HFFc6 (cell line): ENCODE measurements at regions not wholly inside any gene's neighbourhood (a gene's known extent, or its start where the extent isn't known, plus 50 kb on each side); places are given as distances from the start of the nearest gene placed in this dataset.

Experiments used
- DNase-seq: peaks from one replicate; pipeline ENCODE4 v3.0.0-alpha.2; 2018
- H3K27ac Mint-ChIP-seq: 2 replicates; pipeline ENCODE4 v1.8.0; 2020; ENCODE audit warnings: mild to moderate bottlenecking, mixed read lengths
- H3K27me3 Mint-ChIP-seq: 2 replicates; pipeline ENCODE4 v1.8.0; 2021; ENCODE audit warnings: mild to moderate bottlenecking, moderate library complexity, mixed read lengths; ENCODE audit not compliant: insufficient read depth
- H3K36me3 Mint-ChIP-seq: 2 replicates; pipeline ENCODE4 v1.8.0; 2021; ENCODE audit warnings: low read depth, mixed read lengths
- H3K4me1 Mint-ChIP-seq: 2 replicates; pipeline ENCODE4 v1.8.0; 2020; ENCODE audit warnings: low read depth, mixed read lengths
- H3K4me3 Mint-ChIP-seq: 2 replicates; pipeline ENCODE4 v1.8.0; 2020; ENCODE audit warnings: mild to moderate bottlenecking, moderate library complexity, mixed read lengths
- H3K9me3 Mint-ChIP-seq: 2 replicates; pipeline ENCODE4 v1.8.0; 2020; ENCODE audit warnings: mild to moderate bottlenecking, mixed read lengths
- CTCF ChIP-seq: fragments of 200-600 bp; sonication (generic); IDR thresholded peaks from 2 replicates; pipeline ENCODE4 v1.5.0; 2021; ENCODE audit warnings: antibody characterized with exemption, mild to moderate bottlenecking

- Mint-ChIP-seq H3K27ac (no peak overlapping the region), H3K9me3 (peaks cover 15% of the 10 kb centered on the region), H3K4me3 (no peak overlapping the region), H3K27me3 (no peaks in the 10 kb centered on the region), H3K36me3 (no peaks in the 10 kb centered on the region), H3K4me1 (no peaks in the 10 kb centered on the region)
- DNase-seq, result no peak
- no peak for TF ChIP-seq CTCF
Measured at GRCh38 chrX:65148232-65148631, 172.0 kb upstream of the ZC4H2 start.

- DNase-seq, result no peak
- H3K27ac Mint-ChIP-seq, result no peak overlapping the region
- H3K9me3 Mint-ChIP-seq, result peaks cover 24% of the 10 kb centered on the region
- no peak for TF ChIP-seq CTCF
- H3K4me1 Mint-ChIP-seq, result no peaks in the 10 kb centered on the region
- H3K4me3 Mint-ChIP-seq, result no peak overlapping the region
- H3K36me3 Mint-ChIP-seq, result peaks cover 9% of the 10 kb centered on the region; the same call in 1 of the 2 replicates
- peaks cover 2% of the 10 kb centered on the region for H3K27me3 Mint-ChIP-seq
Measured at GRCh38 chrX:65136424-65136823, 160.2 kb upstream of the ZC4H2 start.

DNA sequence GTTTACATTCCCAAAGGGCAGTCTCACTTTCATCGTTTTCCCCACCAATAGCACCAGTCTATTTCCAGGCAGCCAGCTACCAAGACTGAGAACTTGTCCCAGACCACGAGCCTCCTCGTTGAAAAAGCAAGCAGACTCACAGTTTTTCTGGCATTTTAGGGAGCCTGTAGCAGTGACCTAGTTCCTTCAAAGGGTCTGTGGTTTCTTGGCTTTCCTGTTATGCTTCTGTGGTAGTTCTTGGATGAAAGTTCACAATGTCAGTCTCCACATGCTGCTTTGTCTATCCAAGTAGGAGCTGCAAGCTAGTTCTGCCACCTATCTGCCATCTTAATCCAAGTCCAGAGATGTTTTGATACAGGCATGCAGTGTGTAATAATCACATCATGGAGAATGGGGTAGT lies 151.6 kb upstream of the ZC4H2 start:
- no peak for DNase-seq
- Mint-ChIP-seq H3K4me1 (no peaks in the 10 kb centered on the region), H3K27me3 (no peaks in the 10 kb centered on the region; the same call in 1 of the 2 replicates), H3K27ac (no peak overlapping the region), H3K36me3 (peaks cover 6% of the 10 kb centered on the region), H3K4me3 (no peak overlapping the region), H3K9me3 (peaks cover 48% of the 10 kb centered on the region)
- no peak for TF ChIP-seq CTCF

DNA sequence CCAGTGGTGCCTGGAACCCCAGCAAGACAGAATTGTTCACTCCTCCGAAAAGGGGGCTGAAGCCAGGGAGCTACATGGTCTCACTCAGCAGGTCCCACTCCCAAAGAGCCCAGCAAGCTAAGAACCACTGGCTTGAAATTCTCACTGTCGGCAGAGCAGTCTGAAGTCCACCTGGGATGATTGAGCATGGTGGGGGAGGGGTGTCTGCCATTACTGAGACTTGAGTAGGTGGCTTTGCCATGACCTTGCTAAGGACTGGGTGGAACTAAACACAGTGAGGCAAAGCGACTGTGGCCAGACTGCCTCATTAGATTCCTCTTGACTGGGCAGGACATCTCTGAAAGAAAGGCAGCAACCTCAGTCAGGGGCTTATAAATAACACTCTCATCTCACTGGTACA lies 122.6 kb upstream of the ZC4H2 start:
- Mint-ChIP-seq H3K4me1 (no peaks in the 10 kb centered on the region), H3K36me3 (no peaks in the 10 kb centered on the region), H3K9me3 (peaks cover 21% of the 10 kb centered on the region), H3K27ac (no peak overlapping the region), H3K27me3 (no peaks in the 10 kb centered on the region), H3K4me3 (no peak overlapping the region)
- TF ChIP-seq CTCF, result no peak
- DNase-seq, result no peak

- Mint-ChIP-seq H3K27ac (no peak overlapping the region), H3K9me3 (peaks cover 10% of the 10 kb centered on the region), H3K36me3 (no peaks in the 10 kb centered on the region), H3K4me3 (no peak overlapping the region), H3K4me1 (no peaks in the 10 kb centered on the region), H3K27me3 (no peaks in the 10 kb centered on the region)
- no peak for DNase-seq
- no peak for TF ChIP-seq CTCF
Measured at GRCh38 chrX:65093658-65094057, 117.4 kb upstream of the ZC4H2 start.

- no peaks in the 10 kb centered on the region for H3K4me1 Mint-ChIP-seq
- no peaks in the 10 kb centered on the region; the same call in 1 of the 2 replicates for H3K27me3 Mint-ChIP-seq
- no peaks in the 10 kb centered on the region for H3K36me3 Mint-ChIP-seq
- TF ChIP-seq CTCF, result no peak
- H3K4me3 Mint-ChIP-seq, result no peak overlapping the region
- H3K27ac Mint-ChIP-seq, result no peak overlapping the region
- no peak for DNase-seq
- peaks cover 44% of the 10 kb centered on the region for H3K9me3 Mint-ChIP-seq
Measured at GRCh38 chrX:65073233-65073632, 97.0 kb upstream of the ZC4H2 start.
